Skeletal muscle tissue (tissue), 3 donors: ENCODE measurements at regions not wholly inside any gene's neighbourhood (a gene's known extent, or its start where the extent isn't known, plus 50 kb on each side); places are given as distances from the start of the nearest gene placed in this dataset.

ENCODE experiments used
- H3K27ac ChIP-seq: one replicate; pipeline ENCODE4 v1.7.0; 2013; ENCODE audit warnings: mild to moderate bottlenecking, low read depth, low read length, inconsistent platforms
- H3K27me3 ChIP-seq, 3 donors: one replicate each; pipeline ENCODE4 v1.7.0; 2013; ENCODE audit warnings: low read length in 3 of 3; ENCODE audit not compliant: control insufficient read depth in 3 of 3, insufficient read depth in 3 of 3
- H3K36me3 ChIP-seq, 3 donors: one replicate each; pipeline ENCODE4 v1.7.0; 2013; ENCODE audit warnings: low read length in 3 of 3; ENCODE audit not compliant: control insufficient read depth in 3 of 3, insufficient read depth in 3 of 3
- H3K4me1 ChIP-seq, 3 donors: one replicate each; pipeline ENCODE4 v1.7.0; 2013; ENCODE audit warnings: low read length in 3 of 3, mild to moderate bottlenecking in 3 of 3; ENCODE audit not compliant: control insufficient read depth in 3 of 3, insufficient read depth in 3 of 3
- H3K4me3 ChIP-seq, 3 donors: one replicate each; pipeline ENCODE4 v1.7.0; 2013; ENCODE audit warnings: low read length in 3 of 3
- H3K9ac ChIP-seq, 3 donors: one replicate each; pipeline ENCODE4 v1.7.0; 2013; ENCODE audit warnings: low read length in 3 of 3, mild to moderate bottlenecking in 3 of 3, moderate library complexity in 2 of 3, low read depth in 1 of 3
- H3K9me3 ChIP-seq, 3 donors: one replicate each; pipeline ENCODE4 v1.7.0; 2013; ENCODE audit warnings: low read length in 3 of 3; ENCODE audit not compliant: control insufficient read depth in 3 of 3
- donor health status: Osteomylitis.

GRCh38 chr6:40642837-40643236, 55.7 kb upstream of the LRFN2 start:
- Histone ChIP-seq H3K36me3 (no peaks in the 10 kb centered on the region), H3K4me3 (no peak overlapping the region), H3K9me3 (no peaks in the 10 kb centered on the region), H3K9ac (no peak overlapping the region), H3K27ac (no peak overlapping the region), H3K27me3 (peaks cover 4 to 7% (median 5%) of the 10 kb centered on the region in 3 donors), H3K4me1 (no peaks in the 10 kb centered on the region)

- Histone ChIP-seq H3K36me3 (no peaks in the 10 kb centered on the region), H3K4me3 (no peak overlapping the region), H3K9ac (no peak overlapping the region), H3K4me1 (no peaks in the 10 kb centered on the region), H3K27me3 (peaks cover under 1 to 7% (median 5%) of the 10 kb centered on the region in 3 donors), H3K9me3 (no peaks in the 10 kb centered on the region), H3K27ac (no peak overlapping the region)
Observed at GRCh38 chr6:40642190-40642589, 55.0 kb upstream of the LRFN2 start.

GRCh38 chr6:40640599-40641227, 53.5 kb upstream of the LRFN2 start:
- Histone ChIP-seq H3K4me3 (no peak overlapping the region), H3K9ac (no peak overlapping the region), H3K27ac (no peak overlapping the region), H3K4me1 (no peaks in the 10 kb centered on the region), H3K27me3 (peaks cover 0 to 7% (median 5%) of the 10 kb centered on the region in 3 donors), H3K36me3 (no peaks in the 10 kb centered on the region), H3K9me3 (no peaks in the 10 kb centered on the region)
